Sciatic nerve (tissue), 2 donors: ENCODE measurements at regions not wholly inside any gene's neighbourhood (a gene's known extent, or its start where the extent isn't known, plus 50 kb on each side); places are given as distances from the start of the nearest gene placed in this dataset.

Source experiments
- ATAC-seq: fragments of 200-7000 bp; cut with Tn5 transposase; one replicate; pipeline ENCODE4 v1.9.1; 2020; ENCODE audit warnings: mild to moderate bottlenecking, moderate library complexity
- DNase-seq: peaks from one replicate; pipeline ENCODE4 v3.0.0-alpha.2; 2020; ENCODE audit warnings: low spot score
- intact Hi-C: fragments of 100-400 bp; cut with DNase I; formaldehyde crosslinking; loops from one replicate; pipeline ENCODE4 v1.14.2; 2022
- donor health status: DM: no; HTN: no; CAD: no.
- donor health status: DM: no; HTN: no; CAD: no.

DNA sequence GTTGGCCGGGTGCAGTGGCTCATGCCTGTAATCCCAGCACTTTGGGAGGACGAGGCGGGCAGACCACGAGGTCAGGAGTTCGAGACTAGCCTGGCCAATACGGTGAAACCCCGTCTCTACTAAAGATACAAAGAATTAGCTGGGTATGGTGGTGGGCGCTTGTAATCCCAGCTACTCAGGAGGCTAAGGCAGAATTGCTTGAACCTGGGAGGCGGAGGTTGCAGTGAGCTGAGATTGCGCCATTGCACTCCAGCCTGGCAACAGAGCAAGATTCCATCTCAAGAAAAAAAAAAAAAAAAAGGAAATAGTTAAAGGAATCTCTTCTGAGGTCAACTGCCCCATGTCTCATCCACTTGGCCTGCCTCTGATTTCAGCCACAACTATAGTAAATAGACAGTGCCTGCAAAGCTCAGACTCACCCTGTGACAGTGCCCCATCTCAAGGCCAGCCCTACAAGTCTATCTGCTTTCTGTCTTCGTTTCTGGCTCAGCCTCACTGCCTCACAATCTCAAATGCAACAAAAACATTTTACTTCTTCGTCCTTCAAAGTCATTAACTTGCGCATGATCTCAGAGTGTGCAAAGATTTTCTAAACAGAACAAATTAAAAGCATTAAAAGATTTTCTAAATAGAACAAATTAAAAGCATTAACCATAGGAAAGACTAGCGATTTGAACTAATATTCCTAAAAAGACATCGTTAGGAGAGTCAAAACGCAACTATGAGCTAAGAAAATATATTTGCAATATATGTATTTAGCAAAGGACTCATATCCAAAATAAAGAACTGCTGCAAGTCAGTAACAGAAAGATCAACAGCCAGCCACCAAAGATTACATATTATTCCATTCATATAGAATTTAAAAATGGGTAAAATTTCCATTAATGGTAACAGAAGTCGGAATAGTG lies 65.0 kb upstream of the PRDX6 start:
- intact Hi-C loops: no loop called here
- DNase-seq (no peak), ATAC-seq (no peak)

DNA sequence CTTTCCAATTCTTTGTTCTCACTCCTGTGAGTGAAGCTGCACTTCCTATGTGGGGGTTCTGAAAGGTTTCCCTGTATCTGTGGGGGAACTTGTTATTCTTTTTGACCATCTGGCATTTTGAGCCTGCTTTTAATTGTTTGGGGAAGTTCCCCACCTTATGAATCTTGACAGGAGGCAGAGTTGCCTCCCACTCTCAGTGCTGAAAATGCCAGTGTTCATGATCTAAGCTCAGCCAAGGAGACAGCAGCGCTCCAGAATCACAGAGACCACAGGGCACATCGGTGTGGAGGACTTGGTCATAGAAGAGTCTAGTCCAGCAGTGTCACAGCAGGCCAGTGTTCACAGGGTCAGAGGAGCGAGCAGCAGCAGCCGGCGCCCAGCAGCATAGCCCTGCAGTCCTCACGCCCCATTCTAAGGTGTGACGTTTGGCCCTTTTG lies 63.8 kb upstream of the PRDX6 start:
- DNase-seq (no peak), ATAC-seq (no peak)
- intact Hi-C loops: no loop called here

DNA sequence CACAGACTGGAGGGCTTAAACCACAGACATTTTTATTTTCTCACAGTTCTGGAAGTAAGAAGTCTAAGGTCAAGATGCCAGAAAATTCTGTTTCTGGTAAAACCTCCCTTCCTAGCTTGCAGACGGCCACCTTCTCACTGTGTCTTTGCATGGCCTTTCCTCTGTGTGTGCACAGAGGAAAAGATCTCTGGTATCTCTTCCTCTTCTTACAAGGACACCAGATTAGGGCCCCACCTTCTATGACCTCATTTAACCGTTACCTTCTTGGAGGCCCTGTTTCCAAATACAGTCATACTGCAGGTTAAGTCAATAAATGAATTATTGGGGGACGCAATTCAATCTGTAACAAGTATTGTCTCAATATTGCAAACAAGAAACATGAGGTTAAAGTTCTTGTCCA lies 63.0 kb upstream of the PRDX6 start:
- ATAC-seq (no peak), DNase-seq (no peak)
- intact Hi-C loops: no loop called here

DNA sequence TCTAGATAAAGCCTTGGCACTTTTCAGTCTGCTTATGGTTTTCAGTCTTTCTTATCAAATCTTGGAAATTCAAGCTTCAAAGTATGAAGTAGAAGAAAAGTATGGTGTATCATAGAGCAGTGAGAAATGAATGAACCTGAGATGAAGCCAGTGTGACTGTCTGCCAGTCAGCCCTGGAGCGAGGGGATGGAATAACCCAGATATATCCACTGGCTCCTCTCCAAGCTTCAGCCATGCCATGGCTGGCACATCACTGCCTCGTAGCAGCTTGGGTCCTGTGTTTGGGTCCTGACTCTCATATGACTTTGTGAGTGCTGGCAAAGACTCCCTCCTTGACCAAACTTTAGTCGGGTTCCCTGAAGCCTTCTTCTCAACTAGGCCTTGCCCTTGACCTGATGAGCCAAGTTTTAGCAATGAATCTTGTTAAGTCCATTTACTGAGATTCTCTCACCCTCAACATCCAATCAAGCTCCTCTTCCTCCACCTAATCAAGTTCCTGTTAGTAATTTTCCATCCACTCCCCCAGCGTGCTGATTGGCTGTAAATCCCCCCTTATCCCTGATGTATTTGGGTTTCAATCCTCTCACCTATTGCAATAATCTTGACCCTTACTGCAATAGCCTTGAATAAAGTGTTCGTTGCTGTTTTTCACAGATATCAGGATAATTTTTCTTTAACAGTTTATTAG lies 62.5 kb upstream of the PRDX6 start:
- intact Hi-C loops: no loop called here
- DNase-seq (no peak), ATAC-seq (no peak)

DNA sequence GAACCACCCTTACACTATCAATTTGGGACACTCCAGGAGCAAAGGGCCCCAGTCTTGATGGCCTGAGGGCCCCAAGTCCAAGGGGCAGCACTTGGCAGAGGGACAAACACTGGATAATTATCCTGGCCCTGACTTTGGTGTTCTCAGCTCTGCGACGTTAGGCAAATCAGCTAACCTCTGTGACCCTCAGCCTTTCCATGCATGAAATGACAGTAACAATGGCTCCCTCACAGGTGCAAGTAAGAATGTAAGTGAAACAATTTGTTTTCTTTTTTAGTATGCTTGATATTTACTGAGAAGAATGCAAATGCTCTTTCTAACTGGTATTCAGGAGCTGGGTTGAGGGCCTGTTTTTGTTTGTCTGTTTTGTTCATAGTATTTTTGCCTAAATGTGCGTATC lies 61.6 kb upstream of the PRDX6 start:
- ATAC-seq (no peak), DNase-seq (no peak)
- intact Hi-C loops: no loop called here

DNA sequence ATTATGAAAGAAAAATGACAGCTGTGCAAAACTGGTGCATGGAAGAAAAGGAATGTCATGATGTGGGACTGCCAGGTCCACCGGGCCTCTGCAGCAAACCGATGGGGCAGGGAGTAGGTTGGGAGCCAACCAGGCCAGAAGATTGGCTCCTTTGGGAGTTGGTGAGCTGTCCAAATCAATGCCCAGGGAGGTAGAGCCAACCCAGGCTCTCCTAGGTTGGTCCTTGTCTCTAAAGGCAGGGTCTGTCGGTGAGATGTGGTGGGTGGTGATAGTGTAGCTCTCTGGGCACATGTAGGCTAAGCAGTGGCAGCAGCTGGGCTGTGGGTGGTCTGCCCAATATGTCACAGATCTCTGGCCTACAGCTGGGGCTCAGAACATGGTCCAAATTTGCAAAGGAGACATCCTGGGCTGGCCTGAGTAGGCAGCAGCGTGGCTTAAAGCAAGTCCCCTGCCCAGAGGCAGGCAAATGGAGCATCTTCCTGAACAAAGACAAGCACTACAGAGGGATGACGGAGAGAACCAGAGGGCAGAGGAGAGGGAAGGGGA lies 61.2 kb upstream of the PRDX6 start:
- DNase-seq: no peak
- ATAC-seq: no peak
- intact Hi-C loops: no loop called here

DNA sequence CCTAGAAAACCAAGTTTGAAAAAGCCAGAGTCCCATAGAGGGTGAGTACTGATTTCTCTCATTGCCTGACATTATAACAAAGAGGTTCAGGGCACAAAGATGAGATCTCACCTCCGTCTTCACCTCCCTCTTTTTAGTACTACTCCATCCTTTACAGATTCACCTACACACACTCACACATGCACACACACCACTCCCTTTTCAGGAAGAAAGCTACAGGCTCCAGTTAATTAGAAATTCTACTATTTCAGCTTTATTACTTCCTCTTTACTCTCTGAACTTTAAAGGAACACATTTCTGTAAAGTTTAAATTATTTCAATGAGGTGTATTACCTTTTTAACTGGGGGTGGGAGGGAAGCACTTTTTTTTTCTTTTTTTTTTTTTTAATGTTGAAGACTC lies 59.6 kb upstream of the PRDX6 start:
- intact Hi-C loops: no loop called here
- no peak for ATAC-seq

DNA sequence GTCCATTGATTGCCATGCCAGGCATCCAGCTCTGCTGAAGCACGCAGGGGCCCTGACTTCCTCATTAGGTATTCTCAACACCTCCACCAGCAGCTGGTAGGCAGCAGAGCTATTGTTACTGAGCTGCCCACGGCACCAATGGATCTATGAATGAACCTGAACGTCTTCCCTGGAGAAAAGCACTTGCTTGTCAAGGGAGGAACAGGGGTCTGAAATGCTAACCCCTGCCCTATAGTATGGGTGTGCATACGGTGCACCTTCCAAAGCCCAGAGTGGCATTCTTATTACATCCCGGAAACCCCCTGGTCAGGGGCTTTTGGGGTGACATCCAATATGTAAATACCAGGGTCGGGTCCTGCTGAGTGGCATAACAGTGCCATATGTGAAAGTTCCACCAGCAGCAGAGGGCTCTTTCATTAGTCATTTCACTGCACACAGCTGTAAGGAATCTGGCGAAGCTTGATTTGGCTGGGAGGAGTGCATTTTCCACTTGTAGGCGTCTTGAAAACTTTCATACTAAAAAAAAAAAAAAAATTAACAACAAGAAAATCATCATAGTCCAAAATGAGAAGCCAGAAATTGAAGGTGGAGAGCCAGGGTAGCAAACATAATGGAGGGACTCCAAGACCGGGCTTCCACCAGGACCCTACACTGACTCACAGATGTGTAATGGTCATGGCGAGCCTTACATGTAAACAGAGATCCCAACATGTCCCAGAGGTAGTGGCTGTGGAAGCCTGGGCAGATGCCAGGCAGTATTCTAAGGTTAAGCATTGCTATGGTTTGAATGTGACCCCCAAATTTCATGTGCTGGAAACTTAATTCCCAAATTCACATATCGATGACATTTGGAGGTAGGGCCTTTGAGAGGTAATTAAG lies 58.8 kb upstream of the PRDX6 start:
- DNase-seq (no peak), ATAC-seq (no peak)
- intact Hi-C loops: no loop called here

More for the DNA sequence above, 59.6 kb upstream of the PRDX6 start:
- DNase-seq: no peak

DNA sequence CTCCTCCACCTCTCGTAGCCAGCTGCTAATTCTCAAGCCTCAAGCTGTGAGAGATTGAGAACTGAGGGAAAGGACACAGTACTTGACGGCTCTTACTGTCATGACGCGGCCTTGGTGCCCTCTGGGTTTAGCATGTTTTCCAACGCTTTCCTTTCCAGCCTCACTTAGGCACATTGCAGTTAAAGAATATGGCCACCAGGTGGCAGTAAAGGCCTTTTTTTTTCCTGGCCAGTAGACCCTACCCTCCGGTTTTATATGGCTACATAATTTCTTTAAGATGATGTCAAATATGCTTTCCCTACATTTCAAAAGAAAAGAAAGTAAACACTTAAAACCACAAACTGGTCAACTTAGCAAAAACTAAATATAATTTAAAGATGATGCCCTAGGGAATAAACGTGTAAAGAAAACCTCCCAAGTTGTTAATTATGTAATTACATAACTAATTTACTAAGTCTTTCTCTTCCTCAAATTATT lies 56.8 kb upstream of the PRDX6 start:
- intact Hi-C loops: no loop called here
- ATAC-seq: peak; percentile 89
- peak; percentile 62 for DNase-seq

DNA sequence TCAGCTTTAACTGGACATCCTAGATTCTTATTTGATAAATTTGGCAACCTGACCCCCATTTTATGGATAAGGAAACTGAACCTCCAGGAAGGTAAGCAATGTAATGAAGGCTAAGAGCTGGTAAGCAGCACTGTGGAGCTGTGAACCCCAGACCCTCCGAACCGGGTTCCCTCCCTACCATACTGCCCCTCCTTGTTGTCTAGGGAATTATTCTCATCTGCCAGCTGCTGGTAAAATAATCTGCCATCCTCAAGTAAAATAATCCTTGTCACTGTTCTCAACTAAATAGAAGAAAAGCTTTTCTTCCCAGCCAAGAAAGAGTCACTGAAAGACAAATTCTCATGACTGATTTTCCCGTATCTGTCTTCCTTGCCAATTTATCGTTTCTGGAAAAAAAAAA lies 55.8 kb upstream of the PRDX6 start:
- no peak for DNase-seq
- intact Hi-C loops: no loop called here
- no peak for ATAC-seq

DNA sequence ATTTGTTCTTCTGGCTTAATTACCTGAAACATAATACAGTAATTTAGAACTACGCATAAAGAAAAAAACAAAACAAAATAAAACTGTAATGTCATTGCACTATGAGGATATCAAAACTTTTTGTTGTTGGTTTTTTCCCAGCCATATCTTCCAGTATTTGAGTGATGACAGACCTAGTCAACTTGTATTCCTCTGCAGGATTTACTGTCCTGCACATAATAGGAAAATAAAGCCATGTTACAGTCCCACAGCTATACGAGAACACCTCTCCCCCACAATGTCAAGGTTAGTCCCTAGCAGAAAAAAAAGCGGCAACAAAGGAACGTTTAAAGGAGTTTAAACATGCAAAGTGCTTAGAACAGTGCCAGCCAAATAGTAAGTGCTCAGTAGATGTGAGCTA lies 55.3 kb upstream of the PRDX6 start:
- intact Hi-C loops: no loop called here
- no peak for DNase-seq
- ATAC-seq: no peak

DNA sequence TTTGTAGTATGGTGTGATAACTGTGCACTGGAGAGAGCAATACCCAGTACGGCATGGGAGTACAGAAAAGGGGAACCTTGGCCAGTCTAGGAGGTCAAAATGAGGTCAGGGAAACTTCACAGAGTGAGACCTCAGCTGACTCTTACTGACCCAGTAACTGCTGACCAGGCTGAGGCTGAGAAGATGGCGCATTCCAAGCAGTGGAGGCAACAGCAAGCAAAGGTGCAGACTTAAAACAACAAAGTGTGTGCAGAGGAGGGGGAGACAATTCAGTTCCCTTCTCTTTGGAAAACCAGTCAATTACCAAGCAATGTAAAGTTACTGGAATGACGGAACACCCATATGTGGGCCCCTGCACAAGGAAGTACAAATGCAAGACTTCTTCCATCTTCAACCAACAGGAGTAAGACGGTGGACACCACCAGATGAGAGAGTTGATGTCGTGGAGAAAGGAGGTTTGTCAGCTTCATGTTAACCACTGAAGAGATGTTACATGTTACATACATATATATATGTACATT lies 54.6 kb upstream of the PRDX6 start:
- ATAC-seq (no peak), DNase-seq (no peak)
- intact Hi-C loops: no loop called here

DNA sequence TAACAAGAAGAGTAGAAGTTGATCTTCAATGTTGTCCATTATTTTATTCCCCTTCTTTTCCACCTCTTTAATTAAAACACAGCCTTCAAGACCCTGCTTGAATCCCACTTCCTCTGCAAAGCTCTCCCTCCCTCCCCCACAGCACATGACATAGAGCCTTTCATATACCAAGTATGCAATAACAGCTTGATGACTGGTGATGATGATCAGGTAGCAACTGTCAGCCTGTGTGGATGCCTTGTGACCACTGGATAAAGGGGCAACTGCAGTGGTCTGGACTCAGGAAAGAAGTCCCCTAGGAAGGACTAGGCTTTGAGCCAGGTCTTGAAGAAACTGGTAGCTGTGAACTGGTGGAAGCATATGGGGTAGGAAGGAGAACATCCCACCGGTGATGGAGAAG lies 53.8 kb upstream of the PRDX6 start:
- ATAC-seq (no peak), DNase-seq (no peak)
- intact Hi-C loops: no loop called here

DNA sequence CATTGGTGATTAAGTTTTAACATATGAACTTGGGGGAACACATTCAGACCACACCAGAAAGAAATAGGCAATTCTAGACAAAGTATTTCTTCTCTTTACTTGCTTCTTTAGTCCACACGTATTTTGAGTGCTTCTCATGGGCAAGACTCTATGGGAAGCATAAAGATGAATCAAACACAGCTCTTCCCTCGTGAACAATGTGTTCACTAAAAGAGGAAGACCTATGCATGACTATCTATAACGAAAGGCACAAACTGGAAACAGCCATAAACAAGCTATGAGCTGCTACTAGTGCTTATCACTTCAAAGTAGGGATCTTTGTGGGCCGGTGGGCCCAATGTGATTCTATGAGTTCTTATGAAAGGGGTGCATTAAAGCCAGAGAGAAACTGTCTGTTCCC lies 53.0 kb upstream of the PRDX6 start:
- intact Hi-C loops: no loop called here
- ATAC-seq (no peak), DNase-seq (no peak)

DNA sequence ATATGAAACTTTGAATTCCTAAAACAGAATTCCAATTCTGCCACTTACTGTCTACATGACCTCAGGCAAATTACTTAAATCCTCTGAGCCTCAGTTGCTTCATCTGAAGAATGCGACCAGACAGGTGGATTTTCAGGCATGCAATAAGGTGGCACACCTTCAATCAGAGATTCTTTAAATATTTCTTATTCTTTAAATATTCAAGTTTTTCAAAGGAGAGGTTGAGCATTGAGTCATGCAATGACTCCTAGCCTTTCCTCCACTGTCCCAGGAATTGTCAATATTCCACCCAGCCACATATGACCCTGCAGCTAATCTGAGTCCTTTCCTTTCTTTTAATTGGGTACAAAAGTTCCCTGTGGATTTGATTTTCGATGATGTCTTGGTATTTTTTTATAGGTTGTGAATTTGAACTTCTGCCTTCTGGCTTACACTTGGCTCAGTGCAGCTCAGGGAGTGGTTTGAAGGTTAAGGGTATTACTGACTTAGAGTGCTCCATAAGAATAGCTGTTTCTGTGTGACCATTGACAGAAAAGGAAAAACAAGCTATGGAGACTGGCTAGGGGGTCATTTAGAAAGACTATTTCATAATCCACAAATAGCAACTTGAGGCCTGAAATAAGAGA lies 52.2 kb upstream of the PRDX6 start:
- intact Hi-C loops: no loop called here

DNA sequence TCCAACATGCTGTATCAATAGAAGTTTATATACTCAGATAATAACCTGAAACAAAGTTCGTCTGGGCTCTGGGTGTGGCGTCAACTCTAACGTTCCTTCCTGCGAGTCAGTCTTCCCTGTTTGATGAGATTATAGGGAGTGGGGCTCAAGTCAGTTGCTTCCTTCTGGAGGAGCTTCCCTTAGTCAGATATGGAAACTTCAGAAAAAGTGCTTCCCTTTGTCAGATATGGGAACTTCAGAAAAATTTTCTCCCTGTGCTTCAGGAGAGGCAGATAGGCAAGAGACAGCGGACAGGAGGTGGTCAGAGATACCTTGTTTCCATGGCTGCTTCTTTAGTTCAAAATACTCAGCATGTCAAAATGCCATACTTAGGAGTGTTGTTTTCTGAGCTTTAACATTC lies 51.1 kb upstream of the PRDX6 start:
- DNase-seq (no peak), ATAC-seq (no peak)
- intact Hi-C loops: no loop called here

More for the DNA sequence above, 52.2 kb upstream of the PRDX6 start:
- DNase-seq (no peak), ATAC-seq (no peak)

DNA sequence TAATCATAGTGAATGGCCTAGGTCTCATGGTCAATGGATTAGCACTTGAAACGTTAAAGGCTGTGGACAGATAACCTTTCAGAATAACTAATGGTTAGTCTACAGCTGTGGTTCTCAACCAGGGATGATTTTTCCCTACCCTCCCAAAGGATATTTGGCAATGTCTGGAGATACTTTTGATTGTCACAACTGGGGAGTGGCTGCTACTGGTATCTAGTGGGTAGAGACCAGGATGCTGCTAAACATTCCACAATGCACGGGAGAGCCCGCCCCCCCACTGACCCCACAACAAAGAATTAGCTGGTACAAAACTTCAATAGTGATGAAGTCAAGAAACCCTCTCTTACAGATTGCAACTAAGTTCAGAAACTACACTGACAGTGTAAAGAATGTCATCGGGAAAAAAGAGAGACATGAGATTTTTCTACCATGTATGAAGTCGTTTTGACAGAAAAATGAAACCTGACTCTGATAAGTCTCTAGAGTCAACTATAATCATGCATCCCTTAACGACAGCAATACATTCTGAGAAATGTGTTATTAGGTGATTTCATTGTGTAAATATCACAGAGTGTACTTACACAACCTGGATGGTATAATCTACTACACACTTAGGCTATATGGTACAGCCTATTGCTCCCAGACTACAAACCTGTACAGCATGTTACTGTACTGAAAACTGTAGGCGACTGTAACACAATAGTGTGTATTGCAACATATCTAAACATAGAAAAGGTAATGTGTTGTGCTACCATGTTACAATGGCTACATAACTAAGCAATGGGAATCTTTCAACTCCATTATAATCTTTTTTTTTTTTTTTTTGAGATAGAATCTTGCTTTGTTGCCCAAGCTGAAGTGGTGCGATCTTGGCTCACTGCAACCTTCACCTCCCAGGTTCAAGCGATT lies 49.7 kb upstream of the PRDX6 start:
- no peak for ATAC-seq
- intact Hi-C loops: no loop called here
- no peak for DNase-seq
